ENCODE measurements at regions not wholly inside any gene's neighbourhood (a gene's known extent, or its start where the extent isn't known, plus 50 kb on each side); places are given as distances from the start of the nearest gene placed in this dataset.

GRCh38 chrX:42149281-42149680 lies 225.9 kb upstream of the CASK start:
- Histone ChIP-seq H3K4me3 (no peak overlapping the region), H3K9me3 (no peaks in the 10 kb centered on the region), H3K36me3 (no peaks in the 10 kb centered on the region), H3K4me1 (no peaks in the 10 kb centered on the region), H3K27me3 (no peaks in the 10 kb centered on the region), H3K27ac (no peak overlapping the region)
- DNase-seq: no peak
- ATAC-seq: no peak
- TF ChIP-seq CTCF (IDR thresholded peaks at IDR 0.05): no peak
- intact Hi-C loops (cut with DNase I): no loop called here

GRCh38 chrX:42143866-42144592 lies 220.7 kb upstream of the CASK start:
- DNase-seq (no peak), ATAC-seq (no peak)
- Histone ChIP-seq H3K27ac (no peak overlapping the region), H3K4me1 (no peaks in the 10 kb centered on the region), H3K9me3 (no peaks in the 10 kb centered on the region), H3K36me3 (no peaks in the 10 kb centered on the region), H3K4me3 (no peak overlapping the region), H3K27me3 (no peaks in the 10 kb centered on the region)
- intact Hi-C loops (cut with DNase I): no loop called here
- no peak for TF ChIP-seq CTCF (IDR thresholded peaks at IDR 0.05)

GRCh38 chrX:42140320-42140719 lies 217.0 kb upstream of the CASK start:
- no peak for DNase-seq

GRCh38 chrX:42135583-42136228 lies 212.4 kb upstream of the CASK start:
- no peak for ATAC-seq
- intact Hi-C loops (cut with DNase I): no loop called here
- no peaks in the 10 kb centered on the region for H3K27me3 ChIP-seq

More at GRCh38 chrX:42140320-42140719, 217.0 kb upstream of the CASK start:
- Histone ChIP-seq H3K4me1 (no peaks in the 10 kb centered on the region), H3K27me3 (no peaks in the 10 kb centered on the region), H3K36me3 (no peaks in the 10 kb centered on the region), H3K9me3 (peaks cover 0 to 3% of the 10 kb centered on the region in 2 donors), H3K4me3 (no peak overlapping the region), H3K27ac (no peak overlapping the region)
- no peak for TF ChIP-seq CTCF (IDR thresholded peaks at IDR 0.05)
- intact Hi-C loops (cut with DNase I): no loop called here
- no peak for ATAC-seq

More at GRCh38 chrX:42135583-42136228, 212.4 kb upstream of the CASK start:
- Histone ChIP-seq H3K4me1 (no peaks in the 10 kb centered on the region), H3K27ac (no peak overlapping the region), H3K9me3 (peaks cover 0 to 3% of the 10 kb centered on the region in 2 donors), H3K4me3 (no peak overlapping the region), H3K36me3 (no peaks in the 10 kb centered on the region)
- TF ChIP-seq CTCF (IDR thresholded peaks at IDR 0.05): no peak
- no peak for DNase-seq

Measured in left lung (tissue), 4 donors.